Neural cell (in vitro differentiated cells): ENCODE measurements at regions not wholly inside any gene's neighbourhood (a gene's known extent, or its start where the extent isn't known, plus 50 kb on each side); places are given as distances from the start of the nearest gene placed in this dataset.

Experiments
- H2AFZ ChIP-seq: fragments of 200-600, 300-800 bp; sonication (generic), shearing (Covaris generic); 2 replicates; pipeline ENCODE4 v1.6.0; 2014; ENCODE audit warnings: low read depth, mild to moderate bottlenecking, antibody characterized with exemption, low read length, moderate library complexity
- H3F3A ChIP-seq: fragments of 200-600 bp; shearing (Covaris generic); 2 replicates; pipeline ENCODE4 v1.6.1; 2016; ENCODE audit warnings: mild to moderate bottlenecking, moderate library complexity, mixed read lengths, antibody characterized with exemption, low read length; ENCODE audit not compliant: insufficient read depth, poor library complexity, severe bottlenecking
- H3K27ac ChIP-seq: fragments of 200-600, 300-800 bp; sonication (generic), shearing (Covaris generic); 2 replicates; pipeline ENCODE4 v1.5.1; 2014; ENCODE audit warnings: mild to moderate bottlenecking, low read length, moderate library complexity
- H3K27me3 ChIP-seq: fragments of 300-800, 200-600 bp; sonication (generic), shearing (Covaris generic); 2 replicates; pipeline ENCODE4 v1.6.0; 2014; ENCODE audit warnings: mild to moderate bottlenecking, low read depth, low read length, moderate library complexity; ENCODE audit not compliant: insufficient read depth
- H3K36me3 ChIP-seq: fragments of 300-800, 200-600 bp; sonication (generic), shearing (Covaris generic); 2 replicates; pipeline ENCODE4 v1.5.1; 2014; ENCODE audit warnings: mild to moderate bottlenecking, antibody characterized with exemption, low read length, moderate library complexity; ENCODE audit not compliant: insufficient read depth
- H3K4me2 ChIP-seq: fragments of 300-800, 200-600 bp; sonication (generic), shearing (Covaris generic); 2 replicates; pipeline ENCODE4 v1.6.0; 2014; ENCODE audit warnings: mild to moderate bottlenecking, low read length
- H3K4me3 ChIP-seq: fragments of 300-800, 200-600 bp; sonication (generic), shearing (Covaris generic); 2 replicates; pipeline ENCODE4 v1.5.1; 2014; ENCODE audit warnings: mild to moderate bottlenecking, low read length, moderate library complexity
- H3K79me2 ChIP-seq: fragments of 200-600 bp; shearing (Covaris generic); replicated peaks from 2 replicates; pipeline ENCODE4 v1.6.0; 2014; ENCODE audit warnings: mild to moderate bottlenecking, low read length, moderate library complexity; ENCODE audit not compliant: insufficient read depth
- H3K9ac ChIP-seq: fragments of 300-800, 200-600 bp; sonication (generic), shearing (Covaris generic); 2 replicates; pipeline ENCODE4 v1.6.1; 2016; ENCODE audit warnings: mild to moderate bottlenecking, low read length, mixed read lengths
- H3K9me2 ChIP-seq: fragments of 200-600 bp; shearing (Covaris generic); 2 replicates; pipeline ENCODE4 v1.6.1; 2016; ENCODE audit warnings: mild to moderate bottlenecking, low read length, mixed read lengths; ENCODE audit not compliant: insufficient read depth
- H3K9me3 ChIP-seq: fragments of 200-600, 300-800 bp; sonication (generic), shearing (Covaris generic); 2 replicates; pipeline ENCODE4 v1.6.1; 2016; ENCODE audit warnings: mild to moderate bottlenecking, mixed run types, low read length, moderate library complexity, mixed read lengths
- H4K20me1 ChIP-seq: fragments of 200-600 bp; shearing (Covaris generic); 2 replicates; pipeline ENCODE4 v1.6.1; 2016; ENCODE audit warnings: mild to moderate bottlenecking, mixed run types; ENCODE audit not compliant: insufficient read depth
- CTCF ChIP-seq: fragments of 450-650 bp; IDR thresholded peaks from 2 replicates; pipeline ENCODE4 v1.5.1; 2014; ENCODE audit warnings: antibody characterized with exemption, mild to moderate bottlenecking, moderate library complexity; ENCODE audit not compliant: poor library complexity, severe bottlenecking
- EP300 ChIP-seq: fragments of 450-650 bp; conservative IDR thresholded peaks from 2 replicates; pipeline ENCODE4 v1.6.1; 2014; ENCODE audit warnings: antibody characterized with exemption, mild to moderate bottlenecking, moderate library complexity; ENCODE audit not compliant: poor library complexity, severe bottlenecking
- EZH2 ChIP-seq: fragments of 200-600, 300-800 bp; shearing (Covaris generic), sonication (generic); IDR thresholded peaks from 2 replicates; pipeline ENCODE4 v1.6.1; 2014; ENCODE audit warnings: antibody characterized with exemption, low read length, borderline replicate concordance, mild to moderate bottlenecking; ENCODE audit not compliant: insufficient read depth, poor library complexity, severe bottlenecking
- MXI1 ChIP-seq: fragments of 450-650 bp; conservative IDR thresholded peaks from 2 replicates; pipeline ENCODE4 v1.6.1; 2014; ENCODE audit warnings: antibody characterized with exemption, mild to moderate bottlenecking; ENCODE audit not compliant: poor library complexity, severe bottlenecking
- POLR2AphosphoS5 ChIP-seq: IDR thresholded peaks from 2 replicates; pipeline ENCODE4 v1.6.1; 2012
- RAD21 ChIP-seq: fragments of 450-650 bp; conservative IDR thresholded peaks from 2 replicates; pipeline ENCODE4 v1.6.1; 2014; ENCODE audit warnings: antibody characterized with exemption, mild to moderate bottlenecking, moderate library complexity
- REST ChIP-seq: IDR thresholded peaks from 2 replicates; pipeline ENCODE4 v1.6.1; 2012; ENCODE audit warnings: borderline replicate concordance
- SMC3 ChIP-seq: fragments of 450-650 bp; conservative IDR thresholded peaks from 2 replicates; pipeline ENCODE4 v1.6.1; 2014; ENCODE audit warnings: antibody characterized with exemption, mild to moderate bottlenecking, moderate library complexity; ENCODE audit not compliant: poor library complexity
- TAF1 ChIP-seq: IDR thresholded peaks from 2 replicates; pipeline ENCODE4 v1.6.1; 2012; ENCODE audit warnings: low read depth

- TF ChIP-seq TAF1: no peak
- TF ChIP-seq SMC3: no peak
- no peak for TF ChIP-seq RAD21
- TF ChIP-seq REST: no peak
- no peak for TF ChIP-seq POLR2AphosphoS5
- no peak for TF ChIP-seq EZH2
- TF ChIP-seq MXI1: no peak
- no peak for TF ChIP-seq CTCF
- TF ChIP-seq EP300: no peak
- no peaks in the 10 kb centered on the region for H3K9me2 ChIP-seq
- no peaks in the 10 kb centered on the region for H3F3A ChIP-seq
- no peak overlapping the region for H2AFZ ChIP-seq
- H3K9ac ChIP-seq: no peak overlapping the region
- no peaks in the 10 kb centered on the region for H3K9me3 ChIP-seq
- H4K20me1 ChIP-seq: no peaks in the 10 kb centered on the region
- H3K79me2 ChIP-seq: no peaks in the 10 kb centered on the region
- no peaks in the 10 kb centered on the region for H3K36me3 ChIP-seq
- no peak overlapping the region for H3K4me3 ChIP-seq
- H3K4me2 ChIP-seq: no peak overlapping the region
- no peaks in the 10 kb centered on the region for H3K27me3 ChIP-seq
- no peak overlapping the region for H3K27ac ChIP-seq
Observed at GRCh38 chr9:80771555-80772347, 917.6 kb downstream of the TLE1 start.

GRCh38 chr9:80763536-80763935 is 925.8 kb downstream of the TLE1 start:
- H3K9ac ChIP-seq: no peak overlapping the region
- no peaks in the 10 kb centered on the region for H3K27me3 ChIP-seq
- no peak overlapping the region for H3K4me3 ChIP-seq
- H3K9me3 ChIP-seq: no peaks in the 10 kb centered on the region
- no peaks in the 10 kb centered on the region for H3K9me2 ChIP-seq
- no peaks in the 10 kb centered on the region for H3F3A ChIP-seq
- H3K27ac ChIP-seq: no peak overlapping the region
- H2AFZ ChIP-seq: no peak overlapping the region
- H3K36me3 ChIP-seq: no peaks in the 10 kb centered on the region
- TF ChIP-seq CTCF (no peak), MXI1 (no peak), RAD21 (no peak), EP300 (no peak), REST (no peak), EZH2 (no peak), TAF1 (no peak), POLR2AphosphoS5 (no peak), SMC3 (no peak)
- H3K79me2 ChIP-seq: no peaks in the 10 kb centered on the region
- no peaks in the 10 kb centered on the region for H4K20me1 ChIP-seq
- H3K4me2 ChIP-seq: no peak overlapping the region
